ENCODE measurements at regions not wholly inside any gene's neighbourhood (a gene's known extent, or its start where the extent isn't known, plus 50 kb on each side); places are given as distances from the start of the nearest gene placed in this dataset.

DNA sequence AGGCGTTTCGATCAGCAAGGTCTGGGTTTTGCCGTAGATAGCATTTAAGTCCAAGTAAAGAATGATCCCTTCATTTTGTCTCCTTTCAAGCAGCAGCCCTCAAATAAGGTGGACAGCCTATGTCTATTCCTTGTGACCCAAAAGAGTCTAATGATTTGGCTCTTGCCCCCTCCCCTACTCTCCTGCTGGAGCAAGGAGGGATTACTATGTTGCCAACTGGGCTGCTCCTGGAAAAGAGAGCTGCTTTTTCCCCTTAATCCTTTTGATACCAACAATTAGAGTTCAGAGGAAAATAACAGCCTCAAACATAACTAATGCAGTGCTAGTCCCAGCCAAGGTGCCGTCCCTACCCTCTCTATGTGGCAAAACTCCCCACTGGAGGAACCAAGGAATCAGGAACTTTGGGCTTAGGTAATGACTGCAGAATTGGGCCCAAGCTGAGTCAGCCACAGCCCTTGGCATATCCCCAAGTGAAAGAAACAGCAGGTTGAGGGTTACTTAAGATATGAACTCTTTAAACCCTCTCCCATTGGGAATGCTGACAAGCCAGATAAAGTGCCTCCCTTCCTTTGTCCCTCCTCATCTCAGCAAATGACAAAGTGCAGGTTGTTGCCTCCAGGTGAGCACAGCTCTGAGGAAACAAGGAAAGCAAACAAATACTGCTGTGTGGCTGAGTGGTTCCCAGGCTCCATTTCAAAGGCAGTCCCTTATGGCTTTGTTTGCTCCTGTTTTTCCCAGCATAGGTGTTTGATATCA, 643.7 kb downstream of the INHBA start:
- H3K36me3 ChIP-seq (replicated peaks; ENCODE audit: insufficient read depth, low read depth): no peaks in the 10 kb centered on the region
- H3K9me3 ChIP-seq (ENCODE audit: low read depth): no peaks in the 10 kb centered on the region
- DNase-seq (ENCODE audit: low spot score): peak; percentile 44
- no peak overlapping the region for H3K4me2 ChIP-seq
- no peaks in the 10 kb centered on the region for H3K4me1 ChIP-seq (ENCODE audit: insufficient read depth)
- H4K20me1 ChIP-seq (ENCODE audit: insufficient read depth, poor library complexity, severe bottlenecking): no peaks in the 10 kb centered on the region
- H3K27me3 ChIP-seq: no peaks in the 10 kb centered on the region
- H2AFZ ChIP-seq: no peak overlapping the region
- no peaks in the 10 kb centered on the region for H3K9me2 ChIP-seq (replicated peaks; ENCODE audit: insufficient read depth)
- peak overlapping the region; percentile 78 for H3K27ac ChIP-seq
- no peak overlapping the region for H3K4me3 ChIP-seq
- TF ChIP-seq, protein P1, sequence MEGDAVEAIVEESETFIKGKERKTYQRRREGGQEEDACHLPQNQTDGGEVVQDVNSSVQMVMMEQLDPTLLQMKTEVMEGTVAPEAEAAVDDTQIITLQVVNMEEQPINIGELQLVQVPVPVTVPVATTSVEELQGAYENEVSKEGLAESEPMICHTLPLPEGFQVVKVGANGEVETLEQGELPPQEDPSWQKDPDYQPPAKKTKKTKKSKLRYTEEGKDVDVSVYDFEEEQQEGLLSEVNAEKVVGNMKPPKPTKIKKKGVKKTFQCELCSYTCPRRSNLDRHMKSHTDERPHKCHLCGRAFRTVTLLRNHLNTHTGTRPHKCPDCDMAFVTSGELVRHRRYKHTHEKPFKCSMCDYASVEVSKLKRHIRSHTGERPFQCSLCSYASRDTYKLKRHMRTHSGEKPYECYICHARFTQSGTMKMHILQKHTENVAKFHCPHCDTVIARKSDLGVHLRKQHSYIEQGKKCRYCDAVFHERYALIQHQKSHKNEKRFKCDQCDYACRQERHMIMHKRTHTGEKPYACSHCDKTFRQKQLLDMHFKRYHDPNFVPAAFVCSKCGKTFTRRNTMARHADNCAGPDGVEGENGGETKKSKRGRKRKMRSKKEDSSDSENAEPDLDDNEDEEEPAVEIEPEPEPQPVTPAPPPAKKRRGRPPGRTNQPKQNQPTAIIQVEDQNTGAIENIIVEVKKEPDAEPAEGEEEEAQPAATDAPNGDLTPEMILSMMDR (IDR thresholded peaks at IDR 0.05; ENCODE audit: poor library complexity): no peak
- TF ChIP-seq EZH2 (IDR thresholded peaks at IDR 0.05; ENCODE audit: borderline replicate concordance) (no peak), EZH2phosphoT487 (IDR thresholded peaks at IDR 0.05; ENCODE audit: low read depth, severe bottlenecking, unreplicated experiment) (no peak)
- no peaks in the 10 kb centered on the region for H3K79me2 ChIP-seq
- 90% methylated on average over 4 of the region's 4 CpGs for WGBS (ENCODE audit: low lambda C conversion rate, missing lambda C conversion rate)

DNA sequence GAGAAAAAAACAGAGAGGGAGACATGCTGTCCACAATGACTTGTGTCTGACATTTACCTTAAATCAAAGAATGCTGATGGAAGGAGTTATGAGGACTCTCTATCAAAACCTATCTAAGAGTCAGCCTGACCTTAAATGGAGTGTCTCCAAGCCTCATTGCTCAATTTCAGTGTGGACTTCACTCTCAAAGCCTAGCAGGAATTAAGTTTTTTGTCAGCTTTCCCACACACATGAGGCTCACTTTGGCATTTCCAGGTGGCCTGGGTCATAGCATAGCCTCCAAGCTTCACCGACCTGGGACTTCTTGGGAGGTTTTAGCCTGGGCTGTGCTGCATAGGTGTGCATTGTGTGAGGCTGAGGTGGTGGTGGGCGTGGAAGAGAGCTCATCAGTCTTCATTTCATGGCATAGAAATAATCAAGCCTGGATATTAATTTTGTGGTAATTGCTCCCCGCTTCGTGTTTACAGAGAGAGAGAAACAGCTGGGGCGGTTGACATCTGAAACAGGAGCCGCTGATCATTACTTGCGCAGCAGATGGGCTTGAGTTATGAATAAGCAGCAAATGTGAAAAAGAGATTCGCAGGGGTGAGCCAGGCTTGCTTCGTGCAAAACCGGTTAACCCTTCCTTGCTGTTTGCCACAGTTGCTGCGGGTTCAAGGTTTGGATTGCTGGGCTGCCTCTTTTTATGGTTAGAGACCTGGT, 647.8 kb downstream of the INHBA start:
- no peak for DNase-seq (ENCODE audit: low spot score)
- TF ChIP-seq EZH2phosphoT487 (IDR thresholded peaks at IDR 0.05; ENCODE audit: low read depth, severe bottlenecking, unreplicated experiment): no peak
- no peak for TF ChIP-seq EZH2 (IDR thresholded peaks at IDR 0.05; ENCODE audit: borderline replicate concordance)
- TF ChIP-seq, protein P1 (IDR thresholded peaks at IDR 0.05; ENCODE audit: poor library complexity): no peak
- H3K27me3 ChIP-seq: no peaks in the 10 kb centered on the region
- no peaks in the 10 kb centered on the region for H3K79me2 ChIP-seq
- no peaks in the 10 kb centered on the region for H3K9me3 ChIP-seq (ENCODE audit: low read depth)
- no peak overlapping the region for H3K4me3 ChIP-seq
- no peak overlapping the region for H3K27ac ChIP-seq
- no peak overlapping the region for H3K4me2 ChIP-seq
- H2AFZ ChIP-seq: no peak overlapping the region
- H4K20me1 ChIP-seq (ENCODE audit: insufficient read depth, poor library complexity, severe bottlenecking): no peaks in the 10 kb centered on the region
- H3K4me1 ChIP-seq (ENCODE audit: insufficient read depth): no peaks in the 10 kb centered on the region
- H3K36me3 ChIP-seq (replicated peaks; ENCODE audit: insufficient read depth, low read depth): no peaks in the 10 kb centered on the region
- no peaks in the 10 kb centered on the region for H3K9me2 ChIP-seq (replicated peaks; ENCODE audit: insufficient read depth)
- 92% methylated on average over 11 of the region's 11 CpGs for WGBS (ENCODE audit: low lambda C conversion rate, missing lambda C conversion rate)

DNA sequence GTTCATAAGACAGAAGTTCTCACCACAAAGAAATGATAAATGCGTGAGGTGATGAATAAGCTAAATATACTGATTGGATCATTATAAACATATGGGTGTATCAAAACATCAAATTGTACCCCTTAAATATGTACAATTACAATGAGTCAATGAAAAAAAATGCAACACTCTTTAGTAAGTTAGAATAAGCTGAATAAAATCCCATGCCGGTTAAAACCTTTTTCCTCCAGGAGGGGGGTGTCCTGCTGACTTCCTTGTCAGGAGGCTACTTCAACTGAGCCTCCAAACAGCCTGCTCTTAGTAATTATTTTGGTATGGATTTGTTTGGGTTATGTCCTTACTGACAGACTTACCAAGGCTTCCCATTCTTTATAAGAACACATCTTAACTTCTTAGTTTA, 649.1 kb downstream of the INHBA start:
- Histone ChIP-seq H3K27me3 (no peaks in the 10 kb centered on the region), H2AFZ (no peak overlapping the region), H3K4me1 (ENCODE audit: insufficient read depth) (no peaks in the 10 kb centered on the region), H3K36me3 (replicated peaks; ENCODE audit: insufficient read depth, low read depth) (no peaks in the 10 kb centered on the region), H3K4me2 (no peak overlapping the region), H3K9me2 (replicated peaks; ENCODE audit: insufficient read depth) (no peaks in the 10 kb centered on the region), H3K27ac (no peak overlapping the region), H3K9me3 (ENCODE audit: low read depth) (no peaks in the 10 kb centered on the region), H3K4me3 (no peak overlapping the region), H4K20me1 (ENCODE audit: insufficient read depth, poor library complexity, severe bottlenecking) (no peaks in the 10 kb centered on the region), H3K79me2 (no peaks in the 10 kb centered on the region)
- 94% methylated on average over 2 of the region's 2 CpGs for WGBS (ENCODE audit: low lambda C conversion rate, missing lambda C conversion rate)
- TF ChIP-seq EZH2 (IDR thresholded peaks at IDR 0.05; ENCODE audit: borderline replicate concordance) (no peak), EZH2phosphoT487 (IDR thresholded peaks at IDR 0.05; ENCODE audit: low read depth, severe bottlenecking, unreplicated experiment) (no peak)
- TF ChIP-seq, protein P1 (IDR thresholded peaks at IDR 0.05; ENCODE audit: poor library complexity): no peak
- no peak for DNase-seq (ENCODE audit: low spot score)
